ENCODE measurements at regions not wholly inside any gene's neighbourhood (a gene's known extent, or its start where the extent isn't known, plus 50 kb on each side); places are given as distances from the start of the nearest gene placed in this dataset.
A peak's percentile ranks its signal among the peaks of the same experiment; 100 is the strongest.

GRCh38 chr2:103139628-103140268 is 377.9 kb downstream of the TMEM182 start:
- Histone ChIP-seq H2BK20ac (ENCODE audit: low read depth, low read length, poor library complexity, severe bottlenecking) (no peak overlapping the region), H3K4ac (ENCODE audit: low read depth, low read length) (no peak overlapping the region), H4K20me1 (ENCODE audit: control insufficient read depth, insufficient read depth, insufficient read length) (no peaks in the 10 kb centered on the region), H3K23ac (ENCODE audit: insufficient read length, low read depth, low read length) (no peak overlapping the region), H3K23me2 (ENCODE audit: insufficient read length, low read depth, low read length, poor library complexity, severe bottlenecking) (no peaks in the 10 kb centered on the region), H3K4me1 (ENCODE audit: insufficient read depth, low read length) (peaks cover 2% of the 10 kb centered on the region; the same call in 1 of the 2 replicates), H4K91ac (ENCODE audit: insufficient read length, low read depth, low read length) (no peak overlapping the region), H2AK5ac (ENCODE audit: insufficient read length, low read length) (no peak overlapping the region), H2BK5ac (ENCODE audit: insufficient read length, low read length) (no peak overlapping the region), H3K9me3 (ENCODE audit: control insufficient read depth, low read depth, low read length) (no peaks in the 10 kb centered on the region), H2BK15ac (ENCODE audit: low read depth, low read length) (no peak overlapping the region), H3K14ac (ENCODE audit: insufficient read depth, low read length) (no peak overlapping the region), H3K56ac (ENCODE audit: insufficient read length, low read depth, low read length) (no peak overlapping the region), H3K79me1 (ENCODE audit: insufficient read depth, low read depth, low read length, poor library complexity, severe bottlenecking) (no peaks in the 10 kb centered on the region), H3K18ac (ENCODE audit: insufficient read length, low read depth, low read length) (no peak overlapping the region), H4K5ac (ENCODE audit: insufficient read length, low read depth, low read length) (no peak overlapping the region), H3K27me3 (ENCODE audit: insufficient read depth, low read length) (no peaks in the 10 kb centered on the region), H3K9ac (ENCODE audit: extremely low read depth, insufficient read length, low read length) (no peak overlapping the region), H3T11ph (ENCODE audit: low read length) (no peak overlapping the region), H3K4me2 (ENCODE audit: insufficient read depth, insufficient read length, low read length) (no peak overlapping the region), H2BK120ac (ENCODE audit: low read depth, low read length, poor library complexity, severe bottlenecking) (no peak overlapping the region), H3K79me2 (ENCODE audit: insufficient read depth, low read length) (no peaks in the 10 kb centered on the region), H4K8ac (replicated peaks; ENCODE audit: insufficient read length, low read depth, low read length) (no peak overlapping the region), H2AFZ (ENCODE audit: low read length) (no peak overlapping the region), H2BK12ac (ENCODE audit: insufficient read length, low read depth, low read length) (no peak overlapping the region), H3K27ac (ENCODE audit: insufficient read length, low read depth, low read length) (no peak overlapping the region)
- Mint-ChIP-seq H3K4me1 (peaks cover 16 to 19% of the 10 kb centered on the region in 2 experiments), H3K9me3 (peaks cover 4 to 10% of the 10 kb centered on the region in 2 experiments; a peak in 4 of 5 replicates), H3K27ac (peak overlapping the region in 1 of 3 experiments; percentile 86; a peak in 2 of 7 replicates), H3K4me3 (no peak overlapping the region), H3K36me3 (ENCODE audit: insufficient read depth in 1 of 3, low read depth in 3 of 3) (peaks cover 4 to 6% (median 6%) of the 10 kb centered on the region in 3 experiments; a peak in 3 of 7 replicates), H3K27me3 (ENCODE audit: low read depth) (peaks cover 7% of the 10 kb centered on the region)
- WGBS (ENCODE audit: extremely low coverage, insufficient read length, low lambda C conversion rate) = no CpG with 5 or more reads among the region's 7 CpGs
- no peak for TF ChIP-seq CTCF (conservative IDR thresholded peaks at IDR 0.05)
- no peak for DNase-seq
